Aorta (tissue), 5 donors: ENCODE measurements at regions not wholly inside any gene's neighbourhood (a gene's known extent, or its start where the extent isn't known, plus 50 kb on each side); places are given as distances from the start of the nearest gene placed in this dataset.

ENCODE experiments used
- ATAC-seq: fragments of 200-7000 bp; cut with Tn5 transposase; one replicate; pipeline ENCODE4 v1.9.1; 2022; ENCODE audit warnings: moderate library complexity; ENCODE audit not compliant: low FRiP score
- DNase-seq, 2 donors: peaks; one replicate each; pipeline ENCODE4 v3.0.0-alpha.2; 2020
- H3K27ac ChIP-seq, 2 donors: one replicate each; pipeline ENCODE4 v1.5.1; 2013; ENCODE audit warnings: low read length in 2 of 2, mild to moderate bottlenecking in 2 of 2, moderate library complexity in 2 of 2, control low read depth in 1 of 2, inconsistent platforms in 1 of 2, low read depth in 1 of 2
- H3K27me3 ChIP-seq, 2 donors: one replicate each; pipeline ENCODE4 v1.6.1; 2013; ENCODE audit warnings: control low read depth in 1 of 2, low read length in 1 of 2, mild to moderate bottlenecking in 1 of 2, moderate library complexity in 1 of 2; ENCODE audit not compliant: insufficient read depth in 2 of 2, control insufficient read depth in 1 of 2
- H3K36me3 ChIP-seq, 2 donors: one replicate each; pipeline ENCODE4 v1.6.1; 2013; ENCODE audit warnings: control low read depth in 1 of 2, low read length in 1 of 2, mild to moderate bottlenecking in 1 of 2; ENCODE audit not compliant: insufficient read depth in 2 of 2, control insufficient read depth in 1 of 2
- H3K4me1 ChIP-seq, 2 donors: one replicate each; pipeline ENCODE4 v1.6.1; 2013; ENCODE audit warnings: low read length in 2 of 2, control low read depth in 1 of 2, mild to moderate bottlenecking in 1 of 2, moderate library complexity in 1 of 2; ENCODE audit not compliant: insufficient read depth in 2 of 2, control insufficient read depth in 1 of 2
- H3K4me3 ChIP-seq, 2 donors: one replicate each; pipeline ENCODE4 v1.5.1; 2013; ENCODE audit warnings: low read length in 2 of 2, control low read depth in 1 of 2, mild to moderate bottlenecking in 1 of 2
- H3K9me3 ChIP-seq: one replicate; pipeline ENCODE4 v1.6.1; 2013; ENCODE audit warnings: mild to moderate bottlenecking, low read length; ENCODE audit not compliant: control insufficient read depth
- WGBS, 2 donors: extraction: QIAGEN DNeasy Blood & Tissue Kit; methylation state at CpG; one replicate each; pipeline ENCODE4 v1.1.7; 2013; 5-methylcytosine and 5-hydroxymethylcytosine counted together
- intact Hi-C, 2 donors: fragments of 100-400 bp; cut with DNase I; formaldehyde crosslinking; loops; one replicate each; pipeline versions ENCODE4 v1.14.2 to v1.15.0; 2022
- donor health status: healthy with polysubstance abuse.
- donor health status: Bipolar disorder and iron deficiency.
- donor health status: DM: no; HTN: no; CAD: no.
- donor health status: DM: no; HTN: no; CAD: no.
- donor health status: DM: yes; HTN: yes; CAD: no.

- no peaks in the 10 kb centered on the region for H3K9me3 ChIP-seq
- no peak for ATAC-seq
- intact Hi-C loops, result no loop called here
These were observed 828.3 kb downstream of the PDCD6IP start for GRCh38 chr3:34626699-34627098.

GRCh38 chr3:34634939-34635338 is 836.5 kb downstream of the PDCD6IP start:
- no peak overlapping the region for H3K4me3 ChIP-seq
- H3K27me3 ChIP-seq, result no peaks in the 10 kb centered on the region
- no peak overlapping the region for H3K27ac ChIP-seq
- 52 to 60% methylated on average over 6 of the region's 6 CpGs for WGBS, 2 donors
- intact Hi-C loops, result no loop called here
- no peaks in the 10 kb centered on the region for H3K9me3 ChIP-seq
- no peak for DNase-seq
- H3K36me3 ChIP-seq, result no peaks in the 10 kb centered on the region
- ATAC-seq, result no peak
- H3K4me1 ChIP-seq, result no peaks in the 10 kb centered on the region

More at GRCh38 chr3:34626699-34627098, 828.3 kb downstream of the PDCD6IP start:
- no peaks in the 10 kb centered on the region for H3K4me1 ChIP-seq
- no peaks in the 10 kb centered on the region for H3K27me3 ChIP-seq
- DNase-seq, result no peak
- no peaks in the 10 kb centered on the region for H3K36me3 ChIP-seq
- H3K4me3 ChIP-seq, result no peak overlapping the region
- no peak overlapping the region for H3K27ac ChIP-seq

- H3K36me3 ChIP-seq, result no peaks in the 10 kb centered on the region
- no peak overlapping the region for H3K27ac ChIP-seq
- H3K4me3 ChIP-seq, result no peak overlapping the region
- no peaks in the 10 kb centered on the region for H3K4me1 ChIP-seq
- ATAC-seq (no peak), DNase-seq (no peak)
- intact Hi-C loops, result no loop called here
- H3K27me3 ChIP-seq, result no peaks in the 10 kb centered on the region
- no peaks in the 10 kb centered on the region for H3K9me3 ChIP-seq
- 84 to 88% methylated on average over 11 of the region's 11 CpGs for WGBS, 2 donors
These were observed 837.0 kb downstream of the PDCD6IP start for GRCh38 chr3:34635352-34635850.

GRCh38 chr3:34646911-34647460 is 848.6 kb downstream of the PDCD6IP start:
- H3K27me3 ChIP-seq, result no peaks in the 10 kb centered on the region
- DNase-seq (no peak), ATAC-seq (no peak)
- no peaks in the 10 kb centered on the region for H3K4me1 ChIP-seq
- no peak overlapping the region for H3K4me3 ChIP-seq
- H3K36me3 ChIP-seq, result no peaks in the 10 kb centered on the region
- no peak overlapping the region for H3K27ac ChIP-seq
- WGBS, 2 donors, result 65 to 70% methylated on average over 5 of the region's 5 CpGs
- H3K9me3 ChIP-seq, result no peaks in the 10 kb centered on the region
- intact Hi-C loops, result no loop called here

GRCh38 chr3:34650131-34650530 is 851.7 kb downstream of the PDCD6IP start:
- H3K4me1 ChIP-seq, result no peaks in the 10 kb centered on the region
- DNase-seq (no peak), ATAC-seq (no peak)
- H3K9me3 ChIP-seq, result no peaks in the 10 kb centered on the region
- WGBS, 2 donors, result 77 to 84% methylated on average over 4 of the region's 4 CpGs
- intact Hi-C loops, result no loop called here
- H3K27ac ChIP-seq, result no peak overlapping the region
- H3K27me3 ChIP-seq, result no peaks in the 10 kb centered on the region
- H3K36me3 ChIP-seq, result no peaks in the 10 kb centered on the region
- no peak overlapping the region for H3K4me3 ChIP-seq

GRCh38 chr3:34668915-34669314 is 870.5 kb downstream of the PDCD6IP start:
- Histone ChIP-seq H3K4me1 (no peaks in the 10 kb centered on the region), H3K4me3 (no peak overlapping the region), H3K27me3 (no peaks in the 10 kb centered on the region), H3K9me3 (peaks cover 2% of the 10 kb centered on the region), H3K36me3 (peaks cover 0 to 4% of the 10 kb centered on the region in 2 donors), H3K27ac (no peak overlapping the region)
- DNase-seq (no peak), ATAC-seq (no peak)
- intact Hi-C loops, result no loop called here
- WGBS, 2 donors, result 78 to 96% methylated on average over 3 of the region's 3 CpGs

- Histone ChIP-seq H3K4me1 (no peaks in the 10 kb centered on the region), H3K27me3 (no peaks in the 10 kb centered on the region), H3K4me3 (no peak overlapping the region), H3K27ac (no peak overlapping the region), H3K9me3 (peaks cover 2% of the 10 kb centered on the region), H3K36me3 (peaks cover 0 to 4% of the 10 kb centered on the region in 2 donors)
- 91 to 93% methylated on average over 3 of the region's 3 CpGs for WGBS, 2 donors
- no peak for DNase-seq
- no peak for ATAC-seq
- intact Hi-C loops, result no loop called here
These were observed 871.1 kb downstream of the PDCD6IP start for GRCh38 chr3:34669490-34669889.

GRCh38 chr3:34675383-34676120 is 877.1 kb downstream of the PDCD6IP start:
- no peaks in the 10 kb centered on the region for H3K27me3 ChIP-seq
- DNase-seq, result no peak
- H3K36me3 ChIP-seq, result no peaks in the 10 kb centered on the region
- intact Hi-C loops, result no loop called here
- H3K27ac ChIP-seq, result no peak overlapping the region
- H3K4me3 ChIP-seq, result no peak overlapping the region
- WGBS, 2 donors, result 92 to 96% methylated on average over 2 of the region's 2 CpGs
- ATAC-seq, result no peak
- no peaks in the 10 kb centered on the region for H3K9me3 ChIP-seq
- H3K4me1 ChIP-seq, result no peaks in the 10 kb centered on the region

GRCh38 chr3:34676436-34676835 is 878.0 kb downstream of the PDCD6IP start:
- peak; percentile 46 for ATAC-seq
- Histone ChIP-seq H3K4me1 (no peaks in the 10 kb centered on the region), H3K27ac (no peak overlapping the region), H3K36me3 (no peaks in the 10 kb centered on the region), H3K27me3 (no peaks in the 10 kb centered on the region), H3K9me3 (no peaks in the 10 kb centered on the region), H3K4me3 (no peak overlapping the region)
- DNase-seq, result no peak
- intact Hi-C loops, result no loop called here
- 40 to 49% methylated on average over 3 of the region's 3 CpGs for WGBS, 2 donors
